ENCODE measurements at regions not wholly inside any gene's neighbourhood (a gene's known extent, or its start where the extent isn't known, plus 50 kb on each side); places are given as distances from the start of the nearest gene placed in this dataset.

GRCh38 chr10:78508955-78509748, 475.5 kb downstream of the RPS24 start:
- no peak for TF ChIP-seq CTCF (IDR thresholded peaks at IDR 0.05)
- Histone ChIP-seq H3K4me1 (no peaks in the 10 kb centered on the region), H3K36me3 (ENCODE audit: insufficient read depth in 1 of 2, low read depth in 1 of 2) (no peaks in the 10 kb centered on the region), H3K27ac (no peak overlapping the region), H3K27me3 (ENCODE audit: insufficient read depth in 3 of 3, low read length in 2 of 3) (no peaks in the 10 kb centered on the region), H3K4me3 (no peak overlapping the region), H3K9me3 (no peaks in the 10 kb centered on the region)
- ATAC-seq (no peak), DNase-seq (no peak)
- intact Hi-C loops (cut with DNase I): no loop called here
- WGBS, 3 donors: 72 to 82% (median 80%) methylated on average over 6 of the region's 6 CpGs

GRCh38 chr10:78510566-78511323, 477.1 kb downstream of the RPS24 start:
- H3K36me3 ChIP-seq (ENCODE audit: insufficient read depth in 1 of 2, low read depth in 1 of 2): no peaks in the 10 kb centered on the region
- no peak for DNase-seq
- no peaks in the 10 kb centered on the region for H3K4me1 ChIP-seq
- H3K9me3 ChIP-seq: no peaks in the 10 kb centered on the region
- no peak overlapping the region for H3K4me3 ChIP-seq
- peak; percentile 13 to 54 (median 36) for ATAC-seq
- TF ChIP-seq CTCF (IDR thresholded peaks at IDR 0.05): no peak
- 55 to 65% (median 64%) methylated on average over 12 of the region's 12 CpGs for WGBS, 3 donors
- intact Hi-C loops (cut with DNase I): no loop called here
- no peak overlapping the region for H3K27ac ChIP-seq
- no peaks in the 10 kb centered on the region for H3K27me3 ChIP-seq (ENCODE audit: insufficient read depth in 3 of 3, low read length in 2 of 3)

- intact Hi-C loops (cut with DNase I): no loop called here
Measured at GRCh38 chr10:78511324-78512204, 477.9 kb downstream of the RPS24 start.

GRCh38 chr10:78512205-78512550, 478.5 kb downstream of the RPS24 start:
- DNase-seq (no peak), ATAC-seq (peak in 1 of 4 donors; percentile 19)
- Histone ChIP-seq H3K27me3 (ENCODE audit: insufficient read depth in 3 of 3, low read length in 2 of 3) (no peaks in the 10 kb centered on the region), H3K4me1 (no peaks in the 10 kb centered on the region), H3K9me3 (no peaks in the 10 kb centered on the region), H3K27ac (no peak overlapping the region), H3K4me3 (no peak overlapping the region), H3K36me3 (ENCODE audit: insufficient read depth in 1 of 2, low read depth in 1 of 2) (no peaks in the 10 kb centered on the region)
- TF ChIP-seq CTCF (IDR thresholded peaks at IDR 0.05): no peak
- intact Hi-C loops (cut with DNase I): no loop called here
- 46 to 64% (median 54%) methylated on average over 3 of the region's 3 CpGs for WGBS, 3 donors

More at GRCh38 chr10:78511324-78512204, 477.9 kb downstream of the RPS24 start:
- Histone ChIP-seq H3K9me3 (no peaks in the 10 kb centered on the region), H3K36me3 (ENCODE audit: insufficient read depth in 1 of 2, low read depth in 1 of 2) (no peaks in the 10 kb centered on the region), H3K27ac (no peak overlapping the region), H3K4me1 (no peaks in the 10 kb centered on the region), H3K4me3 (no peak overlapping the region), H3K27me3 (ENCODE audit: insufficient read depth in 3 of 3, low read length in 2 of 3) (no peaks in the 10 kb centered on the region)
- WGBS, 3 donors: 63 to 75% (median 66%) methylated on average over 6 of the region's 6 CpGs
- TF ChIP-seq CTCF (IDR thresholded peaks at IDR 0.05): no peak
- peak in 1 of 4 donors; percentile 30 for ATAC-seq
- no peak for DNase-seq
